ENCODE measurements at regions not wholly inside any gene's neighbourhood (a gene's known extent, or its start where the extent isn't known, plus 50 kb on each side); places are given as distances from the start of the nearest gene placed in this dataset.

DNA sequence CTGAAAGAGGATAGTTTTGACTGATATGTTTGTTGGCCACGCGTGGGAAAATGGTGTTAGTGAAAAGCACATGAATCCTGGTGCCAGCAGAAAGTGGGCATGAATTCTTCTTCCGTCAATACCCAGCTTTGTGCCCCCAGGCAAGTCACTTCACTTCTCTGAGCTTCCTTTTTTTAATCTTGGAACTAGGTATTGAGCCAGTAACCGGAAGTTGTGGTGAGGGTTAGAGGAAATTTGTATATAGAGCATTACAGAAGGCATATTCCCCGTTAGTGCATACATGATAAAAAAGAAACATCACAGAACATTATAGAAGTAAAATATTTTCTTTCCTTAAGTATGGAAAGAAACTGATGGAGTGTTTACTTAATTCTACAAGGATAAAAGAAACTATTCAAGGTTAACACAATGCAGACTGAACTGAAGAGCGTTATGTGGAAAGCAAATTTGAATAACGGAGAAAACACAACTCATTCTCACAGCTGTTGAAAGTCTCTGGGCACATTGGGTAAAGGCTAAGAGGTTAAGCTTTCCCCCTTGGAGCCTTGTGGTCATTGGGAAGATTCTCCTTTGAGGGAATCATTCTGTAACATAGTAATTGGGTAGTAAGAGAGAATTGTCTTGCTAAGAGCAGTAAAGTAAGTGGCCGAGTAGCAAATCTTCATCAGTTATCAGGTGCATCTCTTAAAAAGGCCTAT is 223.1 kb downstream of the BCAS1 start (continued):
- TF ChIP-seq, protein P1, sequence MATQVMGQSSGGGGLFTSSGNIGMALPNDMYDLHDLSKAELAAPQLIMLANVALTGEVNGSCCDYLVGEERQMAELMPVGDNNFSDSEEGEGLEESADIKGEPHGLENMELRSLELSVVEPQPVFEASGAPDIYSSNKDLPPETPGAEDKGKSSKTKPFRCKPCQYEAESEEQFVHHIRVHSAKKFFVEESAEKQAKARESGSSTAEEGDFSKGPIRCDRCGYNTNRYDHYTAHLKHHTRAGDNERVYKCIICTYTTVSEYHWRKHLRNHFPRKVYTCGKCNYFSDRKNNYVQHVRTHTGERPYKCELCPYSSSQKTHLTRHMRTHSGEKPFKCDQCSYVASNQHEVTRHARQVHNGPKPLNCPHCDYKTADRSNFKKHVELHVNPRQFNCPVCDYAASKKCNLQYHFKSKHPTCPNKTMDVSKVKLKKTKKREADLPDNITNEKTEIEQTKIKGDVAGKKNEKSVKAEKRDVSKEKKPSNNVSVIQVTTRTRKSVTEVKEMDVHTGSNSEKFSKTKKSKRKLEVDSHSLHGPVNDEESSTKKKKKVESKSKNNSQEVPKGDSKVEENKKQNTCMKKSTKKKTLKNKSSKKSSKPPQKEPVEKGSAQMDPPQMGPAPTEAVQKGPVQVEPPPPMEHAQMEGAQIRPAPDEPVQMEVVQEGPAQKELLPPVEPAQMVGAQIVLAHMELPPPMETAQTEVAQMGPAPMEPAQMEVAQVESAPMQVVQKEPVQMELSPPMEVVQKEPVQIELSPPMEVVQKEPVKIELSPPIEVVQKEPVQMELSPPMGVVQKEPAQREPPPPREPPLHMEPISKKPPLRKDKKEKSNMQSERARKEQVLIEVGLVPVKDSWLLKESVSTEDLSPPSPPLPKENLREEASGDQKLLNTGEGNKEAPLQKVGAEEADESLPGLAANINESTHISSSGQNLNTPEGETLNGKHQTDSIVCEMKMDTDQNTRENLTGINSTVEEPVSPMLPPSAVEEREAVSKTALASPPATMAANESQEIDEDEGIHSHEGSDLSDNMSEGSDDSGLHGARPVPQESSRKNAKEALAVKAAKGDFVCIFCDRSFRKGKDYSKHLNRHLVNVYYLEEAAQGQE (IDR thresholded peaks at IDR 0.05) = no peak
- TF ChIP-seq, protein P2, sequence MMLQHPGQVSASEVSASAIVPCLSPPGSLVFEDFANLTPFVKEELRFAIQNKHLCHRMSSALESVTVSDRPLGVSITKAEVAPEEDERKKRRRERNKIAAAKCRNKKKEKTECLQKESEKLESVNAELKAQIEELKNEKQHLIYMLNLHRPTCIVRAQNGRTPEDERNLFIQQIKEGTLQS (IDR thresholded peaks at IDR 0.05) = no peak
- TF ChIP-seq YY1 (IDR thresholded peaks at IDR 0.05) = no peak
- no peak for TF ChIP-seq FOXA1 (IDR thresholded peaks at IDR 0.05)
- no peak for TF ChIP-seq HNF4A (conservative IDR thresholded peaks at IDR 0.05)
- no peak for TF ChIP-seq NR2F2 (IDR thresholded peaks at IDR 0.05)
- TF ChIP-seq EGR1 (IDR thresholded peaks at IDR 0.05; ENCODE audit: low read depth in 2 of 2) = no peak
- TF ChIP-seq RAD21 (IDR thresholded peaks at IDR 0.05) = no peak

DNA sequence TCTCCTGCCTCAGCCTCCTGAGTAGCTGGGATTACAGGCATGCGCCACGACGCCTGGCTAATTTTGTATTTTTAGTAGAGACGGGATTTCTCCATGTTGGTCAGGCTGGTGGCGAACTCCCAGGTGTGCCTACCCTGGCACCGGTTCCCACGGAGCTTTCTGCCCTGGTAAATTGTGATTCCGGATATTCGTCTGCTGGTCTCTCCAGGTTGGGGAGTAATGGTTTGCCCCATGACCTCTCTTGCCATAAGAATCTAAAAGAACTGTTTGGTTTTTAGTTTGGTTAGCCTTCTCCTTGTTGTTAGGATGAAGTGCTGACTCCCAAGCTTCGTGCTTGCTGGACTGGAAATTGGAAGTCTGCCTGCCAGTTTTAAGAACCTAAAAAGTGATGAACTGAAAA is 223.8 kb downstream of the BCAS1 start:
- 92% methylated on average over 10 of the region's 10 CpGs for WGBS
- no peak overlapping the region for H3K27ac ChIP-seq (ENCODE audit: low read depth in 1 of 2, low read length in 2 of 2)
- H3K36me3 ChIP-seq (ENCODE audit: control insufficient read depth in 4 of 4, insufficient read depth in 3 of 4, low read depth in 1 of 4, low read length in 3 of 4) = no peaks in the 10 kb centered on the region
- no peaks in the 10 kb centered on the region for H3K27me3 ChIP-seq (ENCODE audit: control insufficient read depth in 4 of 4, insufficient read depth in 4 of 4, low read length in 3 of 4)
- H3K9ac ChIP-seq (ENCODE audit: low read depth in 1 of 2, low read length in 2 of 2) = no peak overlapping the region
- TF ChIP-seq JUND (IDR thresholded peaks at IDR 0.05) = no peak
- TF ChIP-seq TAF1 (conservative IDR thresholded peaks at IDR 0.05) = no peak
- TF ChIP-seq RAD21 (IDR thresholded peaks at IDR 0.05) = no peak
- no peak for TF ChIP-seq GABPA (IDR thresholded peaks at IDR 0.05 in 1 of 2, conservative IDR thresholded peaks at IDR 0.05 in 1 of 2)
- TF ChIP-seq HNF4G (IDR thresholded peaks at IDR 0.05) = no peak
- TF ChIP-seq, protein P3, sequence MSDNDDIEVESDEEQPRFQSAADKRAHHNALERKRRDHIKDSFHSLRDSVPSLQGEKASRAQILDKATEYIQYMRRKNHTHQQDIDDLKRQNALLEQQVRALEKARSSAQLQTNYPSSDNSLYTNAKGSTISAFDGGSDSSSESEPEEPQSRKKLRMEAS (IDR thresholded peaks at IDR 0.05) = no peak
- TF ChIP-seq NR2F2 (IDR thresholded peaks at IDR 0.05) = no peak
- TF ChIP-seq FOXA1 (IDR thresholded peaks at IDR 0.05) = no peak
- TF ChIP-seq FOXA2 (IDR thresholded peaks at IDR 0.05) = no peak
- TF ChIP-seq, protein P4, sequence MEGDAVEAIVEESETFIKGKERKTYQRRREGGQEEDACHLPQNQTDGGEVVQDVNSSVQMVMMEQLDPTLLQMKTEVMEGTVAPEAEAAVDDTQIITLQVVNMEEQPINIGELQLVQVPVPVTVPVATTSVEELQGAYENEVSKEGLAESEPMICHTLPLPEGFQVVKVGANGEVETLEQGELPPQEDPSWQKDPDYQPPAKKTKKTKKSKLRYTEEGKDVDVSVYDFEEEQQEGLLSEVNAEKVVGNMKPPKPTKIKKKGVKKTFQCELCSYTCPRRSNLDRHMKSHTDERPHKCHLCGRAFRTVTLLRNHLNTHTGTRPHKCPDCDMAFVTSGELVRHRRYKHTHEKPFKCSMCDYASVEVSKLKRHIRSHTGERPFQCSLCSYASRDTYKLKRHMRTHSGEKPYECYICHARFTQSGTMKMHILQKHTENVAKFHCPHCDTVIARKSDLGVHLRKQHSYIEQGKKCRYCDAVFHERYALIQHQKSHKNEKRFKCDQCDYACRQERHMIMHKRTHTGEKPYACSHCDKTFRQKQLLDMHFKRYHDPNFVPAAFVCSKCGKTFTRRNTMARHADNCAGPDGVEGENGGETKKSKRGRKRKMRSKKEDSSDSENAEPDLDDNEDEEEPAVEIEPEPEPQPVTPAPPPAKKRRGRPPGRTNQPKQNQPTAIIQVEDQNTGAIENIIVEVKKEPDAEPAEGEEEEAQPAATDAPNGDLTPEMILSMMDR (IDR thresholded peaks at IDR 0.05; ENCODE audit: low read depth, low read length, missing input control) = no peak
- no peak for TF ChIP-seq YY1 (IDR thresholded peaks at IDR 0.05)
- TF ChIP-seq, protein P1 (IDR thresholded peaks at IDR 0.05) = no peak
- TF ChIP-seq EGR1 (IDR thresholded peaks at IDR 0.05; ENCODE audit: low read depth in 2 of 2) = no peak
- TF ChIP-seq, protein P2 (IDR thresholded peaks at IDR 0.05) = no peak
- no peak for TF ChIP-seq RXRA (IDR thresholded peaks at IDR 0.05)
- no peak for TF ChIP-seq HNF4A (conservative IDR thresholded peaks at IDR 0.05)
- TF ChIP-seq SP1 (IDR thresholded peaks at IDR 0.05) = no peak
- TF ChIP-seq, protein P5, sequence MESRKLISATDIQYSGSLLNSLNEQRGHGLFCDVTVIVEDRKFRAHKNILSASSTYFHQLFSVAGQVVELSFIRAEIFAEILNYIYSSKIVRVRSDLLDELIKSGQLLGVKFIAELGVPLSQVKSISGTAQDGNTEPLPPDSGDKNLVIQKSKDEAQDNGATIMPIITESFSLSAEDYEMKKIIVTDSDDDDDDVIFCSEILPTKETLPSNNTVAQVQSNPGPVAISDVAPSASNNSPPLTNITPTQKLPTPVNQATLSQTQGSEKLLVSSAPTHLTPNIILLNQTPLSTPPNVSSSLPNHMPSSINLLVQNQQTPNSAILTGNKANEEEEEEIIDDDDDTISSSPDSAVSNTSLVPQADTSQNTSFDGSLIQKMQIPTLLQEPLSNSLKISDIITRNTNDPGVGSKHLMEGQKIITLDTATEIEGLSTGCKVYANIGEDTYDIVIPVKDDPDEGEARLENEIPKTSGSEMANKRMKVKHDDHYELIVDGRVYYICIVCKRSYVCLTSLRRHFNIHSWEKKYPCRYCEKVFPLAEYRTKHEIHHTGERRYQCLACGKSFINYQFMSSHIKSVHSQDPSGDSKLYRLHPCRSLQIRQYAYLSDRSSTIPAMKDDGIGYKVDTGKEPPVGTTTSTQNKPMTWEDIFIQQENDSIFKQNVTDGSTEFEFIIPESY (IDR thresholded peaks at IDR 0.05) = no peak
- H3K9me3 ChIP-seq (ENCODE audit: control insufficient read depth in 4 of 4, low read length in 3 of 4) = no peaks in the 10 kb centered on the region
- no peak for DNase-seq (ENCODE audit: low spot score)
- H3K4me1 ChIP-seq (ENCODE audit: control insufficient read depth in 4 of 4, insufficient read depth in 4 of 4, low read length in 3 of 4) = peaks cover 0 to 4% (median under 1%) of the 10 kb centered on the region in 4 donors
- no peak overlapping the region for H3K4me3 ChIP-seq (ENCODE audit: low read depth in 1 of 3, low read length in 3 of 3)

Measured in liver (tissue), 8 donors.